HG03159 (cell line): ENCODE measurements at regions not wholly inside any gene's neighbourhood (a gene's known extent, or its start where the extent isn't known, plus 50 kb on each side); places are given as distances from the start of the nearest gene placed in this dataset.
"Not testable (repeated sequence)": the region's sequence is repeated elsewhere in the genome, so short reads cannot be mapped to it uniquely, and the experiment has no call there.

Experiments used
- ATAC-seq: cut with Tn5 transposase; IDR thresholded peaks from one replicate; pipeline ENCODE4 v1.9.1; 2021; ENCODE audit warnings: mild to moderate bottlenecking, moderate library complexity; ENCODE audit not compliant: unreplicated experiment

DNA sequence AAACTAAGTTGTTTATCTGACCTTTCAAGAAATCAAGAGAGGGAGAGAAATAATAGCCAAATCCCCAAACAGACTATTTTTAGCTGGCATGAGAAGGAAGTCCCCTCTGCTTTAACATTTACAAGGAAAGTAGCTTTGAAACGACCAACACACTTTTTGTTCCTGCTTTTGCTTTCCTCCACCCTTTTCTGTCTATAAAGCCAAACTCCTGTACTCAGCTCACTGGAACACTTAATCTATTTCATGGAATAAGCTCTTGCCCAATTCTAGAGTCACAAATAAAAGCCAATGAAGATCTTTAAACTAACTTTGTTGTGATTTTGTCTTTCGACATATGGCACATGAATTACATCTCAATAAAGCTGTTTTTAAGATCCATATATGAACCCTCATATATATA is 86.8 kb upstream of the CCDC71L start:
- no peak for ATAC-seq

DNA sequence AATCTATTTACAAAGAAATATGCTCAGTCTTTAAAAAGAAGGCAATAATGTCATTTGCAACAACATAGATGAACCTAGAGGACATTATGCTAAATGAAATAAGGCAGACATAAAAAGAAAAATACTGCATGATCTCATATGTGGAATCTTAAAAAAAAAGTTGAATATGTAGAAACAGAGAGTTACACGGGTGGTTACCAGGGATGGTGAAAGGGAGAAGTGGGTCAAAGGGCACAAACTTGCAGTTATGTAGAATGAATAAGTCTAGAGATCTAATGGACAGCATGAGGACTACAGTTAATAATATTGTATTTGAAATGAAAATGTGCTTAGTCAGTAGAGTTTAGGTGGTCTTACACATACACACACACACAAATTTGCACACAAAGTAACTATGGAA is 88.2 kb upstream of the CCDC71L start:
- ATAC-seq: no peak

DNA sequence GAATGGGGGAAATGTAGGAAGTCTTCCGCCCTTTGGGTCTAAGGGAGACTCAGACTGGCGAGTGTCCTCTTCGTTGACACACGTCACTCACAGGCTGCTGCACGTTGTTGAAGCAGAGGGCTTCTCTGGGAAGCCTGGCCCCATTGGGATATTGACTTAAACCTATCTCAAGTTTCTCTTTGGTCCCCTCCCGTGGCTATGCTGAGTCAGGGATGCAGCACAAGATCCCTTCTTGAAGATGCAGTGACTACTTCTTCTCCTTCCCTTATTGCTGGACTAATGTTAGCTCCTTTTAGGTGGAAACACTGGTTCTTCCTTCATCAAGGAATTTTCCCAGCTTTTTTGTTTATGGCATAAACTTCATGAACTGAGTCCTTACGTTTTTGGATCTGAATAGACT is 89.8 kb upstream of the CCDC71L start:
- no peak for ATAC-seq

DNA sequence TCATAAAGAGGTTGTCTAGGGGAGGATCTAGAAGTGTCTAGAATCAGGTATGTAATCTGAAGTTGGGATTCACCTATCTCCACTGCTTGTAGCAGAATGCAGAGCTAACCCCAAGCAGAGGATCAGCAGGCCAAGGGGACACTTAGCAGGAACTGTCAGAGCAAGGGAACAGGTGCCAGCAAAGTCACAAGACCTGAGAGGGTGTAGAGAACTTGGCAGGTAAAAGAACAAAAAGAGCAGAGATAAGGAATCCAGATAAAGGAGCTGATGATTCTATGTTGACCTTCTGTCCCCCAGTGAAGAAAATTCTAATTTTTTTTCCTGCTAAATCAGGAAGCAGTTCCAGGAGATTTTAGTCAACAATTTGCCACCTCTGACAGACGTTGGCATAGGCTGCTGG is 91.4 kb upstream of the CCDC71L start:
- no peak for ATAC-seq

DNA sequence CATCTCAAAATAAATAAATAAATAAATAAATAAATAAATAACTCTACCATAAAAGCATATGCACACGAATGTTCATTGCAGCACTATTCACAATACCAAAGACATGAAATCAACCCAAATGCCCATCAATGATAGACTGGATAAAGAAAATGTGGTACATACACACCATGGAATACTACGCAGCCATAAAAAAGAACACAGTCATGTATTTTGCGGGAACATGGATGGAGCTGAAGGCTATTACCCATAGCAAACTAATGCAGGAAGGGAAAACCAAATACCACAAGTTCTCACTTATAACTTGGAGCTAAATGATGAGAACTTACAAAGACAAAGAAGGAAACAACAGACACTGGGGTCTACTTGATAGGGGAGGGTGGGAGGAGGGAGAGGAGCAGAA is 94.1 kb upstream of the CCDC71L start:
- not testable (repeated sequence) for ATAC-seq

DNA sequence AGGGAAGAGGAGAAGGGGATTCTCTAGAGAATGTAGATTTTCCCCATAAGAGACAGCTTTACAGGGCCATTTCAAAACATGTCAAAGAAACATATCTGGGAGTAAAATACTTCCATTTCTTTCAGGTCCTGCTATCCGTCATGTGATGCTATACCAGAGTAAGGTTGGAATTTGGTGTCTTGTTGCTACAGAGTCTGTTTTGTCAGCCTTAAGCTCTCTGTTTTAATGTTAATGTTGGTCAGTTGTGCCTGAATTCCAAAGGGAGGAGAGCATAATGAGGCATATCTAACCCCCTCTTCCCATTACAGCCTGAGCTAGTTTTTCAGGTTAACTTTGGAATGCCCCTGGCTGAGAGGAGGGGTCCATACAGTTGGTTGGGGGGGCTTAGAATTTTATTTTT is 94.7 kb upstream of the CCDC71L start:
- ATAC-seq: no peak

DNA sequence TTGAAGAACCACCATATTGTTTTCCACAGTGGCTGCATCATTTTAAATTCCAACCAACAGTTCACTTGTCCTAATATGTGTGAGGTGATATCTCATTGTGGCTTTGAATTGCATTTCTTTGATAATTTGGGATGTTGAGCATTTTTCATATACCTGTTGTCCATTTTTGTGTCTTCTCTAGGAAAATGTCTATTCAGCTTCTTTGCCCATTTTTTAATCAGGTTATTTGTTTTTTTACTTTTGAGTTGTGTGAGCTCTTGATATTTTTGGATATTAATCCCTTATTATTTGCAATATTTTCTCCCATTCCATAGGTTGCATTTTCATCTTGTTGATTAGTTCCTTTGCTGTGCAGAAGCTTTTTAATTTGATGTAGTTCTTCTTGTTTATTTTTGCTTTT is 95.1 kb upstream of the CCDC71L start:
- ATAC-seq: no peak

DNA sequence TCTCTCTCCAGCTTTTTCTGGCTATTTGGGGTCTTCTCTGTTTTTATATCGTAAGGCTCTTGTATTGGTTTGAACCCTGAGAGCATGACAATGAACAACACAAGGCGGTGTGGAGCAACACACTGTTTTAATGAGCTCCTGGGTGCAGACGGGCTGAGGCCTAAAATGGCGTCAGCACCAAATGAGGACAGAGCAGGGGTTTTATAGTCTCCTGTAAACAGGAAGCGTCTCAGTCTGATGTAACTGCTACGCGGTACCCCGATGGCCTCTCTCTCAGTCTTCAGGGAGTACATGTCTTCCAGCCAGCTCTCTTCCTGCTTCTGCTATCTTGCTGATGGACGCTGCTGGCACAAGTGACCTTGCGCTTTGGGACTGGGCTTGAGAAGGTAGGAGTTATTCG is 95.9 kb upstream of the CCDC71L start:
- ATAC-seq: no peak

DNA sequence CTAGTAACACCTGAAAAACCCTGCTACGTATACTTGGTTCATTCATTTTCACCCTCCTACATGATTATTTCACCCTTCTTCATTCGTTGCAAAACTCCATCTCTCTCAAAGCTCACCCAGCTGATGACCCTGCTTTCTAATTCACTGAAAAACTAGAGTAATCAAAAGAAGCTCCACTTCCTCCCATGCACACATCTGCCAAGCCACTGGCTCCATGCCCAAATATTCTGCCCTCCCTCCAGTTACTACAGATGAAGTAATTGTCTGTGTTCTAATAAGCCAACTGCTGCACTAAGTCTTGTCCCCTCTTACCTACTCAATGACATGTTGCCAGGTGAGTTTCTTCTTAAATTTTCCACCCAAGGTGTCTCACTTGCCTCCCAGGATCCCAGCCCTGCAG is 96.9 kb upstream of the CCDC71L start:
- no peak for ATAC-seq

DNA sequence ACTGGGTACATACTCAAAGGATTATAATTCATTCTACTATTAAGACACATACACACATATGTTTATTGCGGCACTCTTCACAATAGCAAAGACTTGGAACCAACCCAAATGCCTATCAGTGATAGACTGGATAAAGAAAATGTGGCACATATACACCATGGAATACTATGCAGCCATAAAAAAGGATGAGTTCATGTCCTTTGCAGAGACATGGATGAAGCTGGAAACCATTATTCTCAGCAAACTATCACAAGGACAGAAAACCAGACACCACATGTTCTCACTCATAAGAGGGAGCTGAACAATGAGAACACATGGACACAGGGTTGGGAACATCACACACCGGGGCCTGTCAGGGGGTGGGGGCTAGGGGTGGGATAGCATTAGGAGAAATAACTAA is 101.9 kb upstream of the CCDC71L start:
- not testable (repeated sequence) for ATAC-seq

DNA sequence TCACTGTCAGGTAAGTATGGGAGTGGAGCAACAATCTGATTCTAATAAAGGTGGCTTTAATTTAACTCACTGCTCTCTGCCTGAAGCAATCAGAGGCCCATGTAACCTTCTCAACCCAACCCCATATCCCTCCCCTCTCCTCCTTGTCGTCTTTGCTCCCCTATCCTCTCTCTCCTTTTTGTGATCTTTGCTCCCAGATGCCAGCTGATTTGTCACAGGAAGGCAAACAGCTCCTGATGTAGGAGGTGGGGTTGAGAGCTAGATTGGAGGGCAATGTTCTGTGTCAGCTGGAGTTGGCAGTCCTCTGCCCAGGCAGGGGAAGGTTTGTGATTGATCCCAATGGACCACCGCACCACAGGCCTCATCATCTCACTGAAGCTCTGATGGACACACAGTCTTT is 101.4 kb upstream of the PIK3CG start:
- no peak for ATAC-seq

DNA sequence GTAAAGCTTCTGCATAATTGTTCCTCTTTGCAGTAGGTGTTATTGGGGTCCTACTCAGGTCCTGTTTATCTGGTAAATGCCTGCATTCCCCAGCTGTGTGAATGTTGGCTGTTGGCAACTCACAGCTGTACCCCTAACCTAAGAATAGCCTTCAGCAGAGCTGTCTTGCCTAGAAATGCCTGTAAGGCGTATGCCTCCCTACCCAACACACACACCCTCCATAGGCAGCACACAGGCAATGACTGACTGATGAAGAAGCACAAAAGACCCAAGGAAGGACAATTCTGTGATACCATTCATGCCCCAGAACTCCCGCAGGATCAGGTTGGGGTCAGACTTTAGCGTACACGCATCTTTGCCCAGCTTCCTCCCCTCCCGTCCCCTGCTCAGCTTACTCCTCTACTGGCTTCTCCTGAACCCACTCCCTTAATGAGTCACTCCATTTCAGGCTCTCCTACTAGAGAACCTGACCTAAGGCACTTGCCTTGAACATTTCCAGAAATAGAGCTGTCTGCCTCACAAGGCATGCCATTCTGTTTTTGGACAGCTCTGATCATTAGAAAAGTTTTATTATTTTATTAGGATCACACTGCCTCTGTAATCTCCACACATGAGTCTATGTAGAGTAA is 99.2 kb upstream of the PIK3CG start:
- ATAC-seq: no peak

DNA sequence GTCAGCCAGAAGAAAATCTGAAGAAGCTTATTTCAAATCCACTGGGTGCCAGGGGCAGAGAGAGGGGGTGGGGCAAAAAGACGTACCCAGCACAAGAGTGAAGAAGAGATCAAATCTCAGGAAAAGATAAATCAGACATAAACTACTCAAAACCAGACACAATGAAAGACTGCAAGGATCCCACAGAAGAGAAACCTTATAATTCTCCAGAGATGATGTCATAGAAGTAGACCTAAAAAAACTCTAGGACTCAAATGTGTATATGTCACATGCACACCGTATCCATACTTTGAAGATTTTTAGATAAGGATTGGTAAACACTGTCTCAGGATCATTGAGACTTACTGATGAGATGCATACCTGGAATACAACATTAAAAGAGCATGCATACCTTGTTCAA is 98.5 kb upstream of the PIK3CG start:
- ATAC-seq: no peak

DNA sequence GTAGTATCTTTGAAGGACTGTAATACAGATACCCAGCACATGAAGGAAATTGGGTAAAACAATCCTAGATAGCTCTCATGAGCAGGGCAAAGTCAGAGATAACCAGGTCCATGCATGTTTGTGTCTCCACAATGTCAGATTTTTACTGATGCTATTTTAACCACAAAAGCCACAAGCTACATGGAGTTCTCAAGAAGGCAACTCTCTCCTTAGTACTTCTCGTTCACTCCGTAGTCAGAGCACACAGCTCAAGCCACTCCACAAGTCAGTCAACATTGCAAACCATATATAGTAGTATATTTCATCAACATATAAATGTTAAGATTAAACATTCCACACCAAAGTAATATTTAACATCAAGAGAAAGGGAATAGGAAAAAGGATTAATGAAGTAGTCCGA is 98.0 kb upstream of the PIK3CG start:
- no peak for ATAC-seq

DNA sequence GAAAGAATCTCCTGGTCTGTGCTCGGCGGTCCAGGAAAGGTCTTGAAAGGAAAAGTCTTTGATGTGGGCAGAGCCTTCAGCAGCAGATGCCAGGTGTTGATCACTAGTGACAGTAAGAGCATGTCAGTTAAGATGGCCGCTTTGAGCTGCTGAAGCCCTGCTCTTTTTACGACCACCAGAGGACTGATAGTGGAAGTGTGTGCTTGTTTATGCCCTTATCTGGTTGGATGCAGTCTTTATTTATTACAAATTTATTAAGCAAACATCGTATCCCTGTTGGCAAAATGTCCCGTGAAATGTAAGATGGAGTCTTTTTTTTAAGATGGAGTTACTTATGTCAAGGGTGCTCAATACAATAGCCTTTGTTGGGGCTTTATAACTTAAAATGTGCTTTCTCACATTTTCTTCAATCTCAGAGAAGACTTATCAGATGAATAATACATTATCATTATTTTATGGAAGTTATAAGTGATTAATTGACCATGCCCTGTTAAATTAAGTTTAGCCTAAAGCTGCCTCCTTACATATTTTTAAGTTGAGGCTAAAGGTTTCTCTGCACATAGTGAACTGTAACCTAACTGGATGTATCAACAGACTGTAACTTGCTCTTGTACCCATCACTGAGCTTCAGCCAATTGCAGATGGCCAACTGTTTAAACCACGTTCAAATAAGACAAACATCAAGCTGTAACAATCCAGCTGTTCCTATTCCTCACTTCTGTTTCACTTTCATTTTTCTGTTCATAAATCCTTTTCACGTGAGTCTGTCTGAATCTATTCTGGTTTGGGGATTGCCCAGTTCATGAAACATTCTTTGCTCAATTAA is 97.4 kb upstream of the PIK3CG start:
- ATAC-seq: peak; percentile 82

DNA sequence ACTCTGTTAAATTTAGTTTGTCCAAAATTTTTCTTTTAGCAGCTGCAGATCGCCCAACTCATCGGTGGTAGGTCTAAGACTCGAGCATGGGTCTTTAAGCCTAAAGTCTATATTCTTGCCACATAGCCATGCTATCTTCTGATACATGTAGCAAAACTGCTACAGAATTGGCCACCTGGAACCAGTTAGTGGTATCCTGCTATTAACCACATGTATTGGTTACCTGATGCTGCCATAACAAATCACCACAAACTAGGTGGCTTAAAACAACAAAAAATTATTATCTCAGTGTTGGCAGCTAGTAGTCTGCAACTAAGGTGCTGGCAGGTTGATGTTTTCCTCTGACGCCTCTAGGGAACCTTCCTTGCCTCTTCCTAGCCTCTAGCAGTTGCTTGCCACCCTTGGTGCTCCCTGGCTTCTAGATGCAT is 96.7 kb upstream of the PIK3CG start:
- ATAC-seq: peak; percentile 70

DNA sequence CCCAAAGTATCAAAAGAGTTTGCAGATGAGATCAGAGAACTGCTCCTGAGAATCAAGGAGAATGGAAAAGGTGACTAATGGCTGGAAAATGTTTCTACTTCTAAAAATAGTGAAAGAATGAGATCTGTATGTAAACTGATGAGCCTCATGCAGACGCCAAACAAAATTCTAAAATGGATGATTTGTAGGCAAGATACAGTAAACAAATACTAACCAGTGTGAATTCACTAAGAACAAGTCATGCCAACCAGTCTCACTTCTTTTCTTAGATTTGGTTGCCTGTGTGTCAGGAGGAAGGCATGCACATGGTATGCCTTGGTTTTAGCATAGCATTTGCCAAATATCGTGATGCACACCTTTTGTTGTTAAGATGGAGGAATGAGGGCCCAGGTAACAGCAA is 94.9 kb upstream of the PIK3CG start:
- ATAC-seq: no peak

DNA sequence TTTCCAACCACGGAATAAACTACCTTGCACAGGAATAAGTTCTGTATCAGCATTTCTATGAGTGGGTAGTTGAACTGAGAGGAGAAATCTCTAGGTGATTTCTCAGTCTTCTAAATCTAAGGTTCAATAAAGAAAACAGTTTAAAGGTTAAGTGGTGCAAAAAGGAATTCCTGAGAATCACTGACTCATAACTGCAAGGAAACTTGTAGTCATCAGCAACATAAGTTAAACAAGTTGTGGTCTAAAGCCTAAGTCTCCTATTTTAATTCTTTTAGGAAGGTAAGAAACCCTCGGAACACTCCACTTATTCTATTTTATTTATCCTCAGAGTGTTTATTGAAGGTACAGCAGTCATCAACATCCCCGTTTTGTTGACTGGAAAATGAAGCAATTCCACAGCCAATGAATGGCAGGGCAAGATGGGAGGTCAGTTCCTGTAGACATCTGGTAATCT is 92.4 kb upstream of the PIK3CG start:
- no peak for ATAC-seq

DNA sequence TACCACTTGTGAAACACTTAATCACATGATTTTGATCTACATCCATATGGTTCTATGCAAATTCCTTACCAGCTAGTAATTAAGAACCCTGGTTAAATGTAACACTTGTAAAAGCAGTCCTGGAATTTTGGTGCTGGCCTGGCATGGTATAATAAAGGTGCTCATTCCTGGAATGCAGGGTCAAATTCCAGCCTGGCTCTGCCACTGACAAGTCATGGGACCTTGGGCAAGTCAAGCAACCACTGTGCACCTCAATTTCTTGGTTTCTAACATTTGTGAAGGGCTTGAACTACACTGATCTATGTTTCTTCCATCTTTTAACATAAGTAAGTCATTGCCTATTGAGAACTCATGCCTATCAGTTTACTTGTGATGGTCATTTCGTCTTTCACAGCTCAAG is 91.9 kb upstream of the PIK3CG start:
- ATAC-seq: no peak

DNA sequence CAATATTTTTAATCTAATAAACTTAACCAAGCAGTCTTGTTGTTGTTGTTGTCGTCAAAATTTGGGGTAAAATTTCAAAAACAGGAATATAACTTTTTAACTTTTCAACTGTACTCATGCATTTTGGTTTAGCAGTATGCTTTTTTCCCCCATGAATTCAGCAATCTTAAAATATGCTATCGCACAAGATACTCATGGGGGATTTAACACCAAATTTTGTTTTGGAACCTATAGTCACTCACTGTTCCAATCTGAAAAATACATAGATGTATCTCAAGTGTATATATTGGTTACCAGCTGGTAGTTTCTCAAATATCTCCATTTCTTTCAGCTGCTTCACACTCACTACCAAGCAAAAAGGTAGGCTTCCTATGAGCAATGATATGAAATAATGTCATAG is 91.4 kb upstream of the PIK3CG start:
- no peak for ATAC-seq

DNA sequence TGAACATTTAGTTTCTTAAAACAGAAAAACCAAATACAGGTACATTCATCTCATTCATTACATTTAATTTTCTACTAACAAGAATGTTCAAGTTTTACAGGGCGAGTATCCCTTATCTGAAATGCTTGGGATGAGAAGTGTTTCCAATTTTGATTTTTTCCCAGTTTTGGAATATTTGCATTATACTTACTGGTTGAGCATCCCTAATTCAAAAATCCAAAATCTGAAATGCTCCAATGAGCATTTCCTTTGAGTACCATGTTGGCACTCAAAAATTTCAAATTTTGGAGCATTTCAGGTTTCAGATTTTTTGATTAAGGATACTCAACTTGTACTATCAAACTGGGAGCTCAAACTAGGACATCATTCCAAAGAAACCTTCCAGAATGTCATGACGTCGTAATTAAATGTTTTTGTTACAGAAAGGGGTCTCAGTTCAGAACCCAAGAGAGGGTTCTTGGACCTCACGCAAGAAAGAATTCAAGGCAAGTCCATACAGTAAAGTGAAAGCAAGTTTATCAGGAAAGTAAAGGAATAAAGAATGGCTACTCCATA is 90.8 kb upstream of the PIK3CG start:
- no peak for ATAC-seq
